Duodenal mucosa (tissue), 2 donors: ENCODE measurements at regions not wholly inside any gene's neighbourhood (a gene's known extent, or its start where the extent isn't known, plus 50 kb on each side); places are given as distances from the start of the nearest gene placed in this dataset.

Experiments
- H3K27ac ChIP-seq: one replicate; pipeline ENCODE4 v1.7.0; 2013; ENCODE audit warnings: low read depth, low read length
- H3K27me3 ChIP-seq, 2 donors: one replicate each; pipeline ENCODE4 v1.7.0; 2013; ENCODE audit warnings: low read length in 2 of 2, control low read depth in 1 of 2; ENCODE audit not compliant: insufficient read depth in 2 of 2, control insufficient read depth in 1 of 2
- H3K36me3 ChIP-seq, 2 donors: one replicate each; pipeline ENCODE4 v1.7.0; 2013; ENCODE audit warnings: low read length in 2 of 2, control low read depth in 1 of 2; ENCODE audit not compliant: insufficient read depth in 2 of 2, control insufficient read depth in 1 of 2
- H3K4me1 ChIP-seq, 2 donors: one replicate each; pipeline ENCODE4 v1.7.0; 2013; ENCODE audit warnings: low read length in 2 of 2, control low read depth in 1 of 2; ENCODE audit not compliant: insufficient read depth in 2 of 2, control insufficient read depth in 1 of 2
- H3K4me3 ChIP-seq, 2 donors: one replicate each; pipeline ENCODE4 v1.7.0; 2013; ENCODE audit warnings: low read length in 2 of 2, low read depth in 1 of 2
- H3K9ac ChIP-seq, 2 donors: one replicate each; pipeline ENCODE4 v1.7.0; 2013; ENCODE audit warnings: low read length in 2 of 2, low read depth in 1 of 2
- H3K9me3 ChIP-seq, 2 donors: one replicate each; pipeline ENCODE4 v1.7.0; 2013; ENCODE audit warnings: low read length in 2 of 2, control low read depth in 1 of 2; ENCODE audit not compliant: control insufficient read depth in 1 of 2

GRCh38 chr2:59266453-59266852, 1025.3 kb upstream of the FANCL start:
- no peaks in the 10 kb centered on the region for H3K4me1 ChIP-seq
- H3K36me3 ChIP-seq, result no peaks in the 10 kb centered on the region
- H3K4me3 ChIP-seq, result no peak overlapping the region
- H3K9ac ChIP-seq, result no peak overlapping the region
- H3K27me3 ChIP-seq, result no peaks in the 10 kb centered on the region
- no peak overlapping the region for H3K27ac ChIP-seq
- H3K9me3 ChIP-seq, result no peaks in the 10 kb centered on the region

- no peak overlapping the region for H3K9ac ChIP-seq
- H3K4me3 ChIP-seq, result no peak overlapping the region
- no peak overlapping the region for H3K27ac ChIP-seq
- no peaks in the 10 kb centered on the region for H3K27me3 ChIP-seq
- no peaks in the 10 kb centered on the region for H3K9me3 ChIP-seq
- H3K36me3 ChIP-seq, result no peaks in the 10 kb centered on the region
- H3K4me1 ChIP-seq, result no peaks in the 10 kb centered on the region
Measured at GRCh38 chr2:59259913-59260312, 1018.8 kb upstream of the FANCL start.

DNA sequence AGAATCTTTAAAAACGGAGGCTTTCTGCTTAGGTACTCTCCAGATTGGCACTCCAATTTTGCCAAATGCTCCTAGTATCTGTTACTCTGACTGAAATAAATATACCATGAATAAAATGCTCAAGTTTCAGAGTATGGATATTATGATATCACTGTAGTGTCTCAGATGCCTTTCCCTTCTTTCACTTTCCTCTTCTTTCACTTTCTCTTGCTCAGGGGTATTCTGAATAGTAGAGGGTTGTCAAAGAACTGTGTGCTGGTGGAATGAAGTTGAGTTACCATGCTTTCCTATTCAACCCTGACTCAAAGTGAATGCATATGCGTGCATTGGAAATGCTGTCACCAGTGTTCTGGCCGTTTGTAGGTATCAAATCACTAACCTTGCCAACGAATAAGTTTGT, 1015.2 kb upstream of the FANCL start:
- Histone ChIP-seq H3K4me1 (no peaks in the 10 kb centered on the region), H3K36me3 (no peaks in the 10 kb centered on the region), H3K9ac (no peak overlapping the region), H3K27me3 (no peaks in the 10 kb centered on the region), H3K27ac (no peak overlapping the region), H3K4me3 (no peak overlapping the region), H3K9me3 (no peaks in the 10 kb centered on the region)

DNA sequence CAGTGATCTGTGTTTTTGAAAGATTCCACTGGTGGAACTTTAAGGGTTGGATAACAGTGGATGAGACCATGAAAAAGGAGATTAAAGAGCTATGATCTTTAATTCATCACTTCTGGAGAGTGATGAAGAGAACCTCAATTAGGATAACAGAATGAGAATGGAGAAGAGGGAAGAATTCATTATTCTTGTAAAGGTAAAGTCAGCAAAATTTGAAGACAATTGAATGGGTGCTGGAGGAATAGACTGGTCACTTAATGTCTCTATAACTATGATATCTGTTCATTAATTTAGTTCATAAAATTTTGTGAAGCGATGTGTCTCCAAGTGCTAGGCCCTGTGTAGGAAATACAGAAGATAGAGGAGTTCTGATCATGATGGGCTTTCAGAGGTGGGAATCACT, 1013.2 kb upstream of the FANCL start:
- H3K9ac ChIP-seq, result no peak overlapping the region
- peaks cover 0 to 5% of the 10 kb centered on the region in 2 donors for H3K27me3 ChIP-seq
- H3K9me3 ChIP-seq, result no peaks in the 10 kb centered on the region
- H3K36me3 ChIP-seq, result no peaks in the 10 kb centered on the region
- no peak overlapping the region for H3K27ac ChIP-seq
- no peaks in the 10 kb centered on the region for H3K4me1 ChIP-seq
- no peak overlapping the region for H3K4me3 ChIP-seq

DNA sequence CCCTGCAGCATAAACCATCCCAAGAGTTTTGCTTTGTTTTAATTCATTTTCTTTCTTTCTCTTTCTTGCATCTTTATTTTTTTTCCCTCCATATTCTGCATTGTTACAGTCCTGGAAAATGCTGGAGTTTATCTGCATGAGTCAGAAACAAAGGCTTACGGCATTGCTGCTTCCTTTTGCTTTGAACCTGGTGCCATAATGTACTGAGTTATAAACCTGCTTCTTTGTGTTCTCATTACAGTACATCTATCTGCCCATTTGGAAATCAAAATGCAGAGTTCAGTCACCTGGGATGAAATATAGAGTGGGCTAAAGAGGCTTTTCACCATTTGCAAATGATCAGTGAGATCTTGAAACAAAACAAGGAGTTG, 1009.2 kb upstream of the FANCL start:
- no peak overlapping the region for H3K4me3 ChIP-seq
- no peak overlapping the region for H3K9ac ChIP-seq
- H3K27ac ChIP-seq, result no peak overlapping the region
- H3K4me1 ChIP-seq, result no peaks in the 10 kb centered on the region
- H3K9me3 ChIP-seq, result no peaks in the 10 kb centered on the region
- peaks cover 0 to 5% of the 10 kb centered on the region in 2 donors for H3K27me3 ChIP-seq
- H3K36me3 ChIP-seq, result no peaks in the 10 kb centered on the region

DNA sequence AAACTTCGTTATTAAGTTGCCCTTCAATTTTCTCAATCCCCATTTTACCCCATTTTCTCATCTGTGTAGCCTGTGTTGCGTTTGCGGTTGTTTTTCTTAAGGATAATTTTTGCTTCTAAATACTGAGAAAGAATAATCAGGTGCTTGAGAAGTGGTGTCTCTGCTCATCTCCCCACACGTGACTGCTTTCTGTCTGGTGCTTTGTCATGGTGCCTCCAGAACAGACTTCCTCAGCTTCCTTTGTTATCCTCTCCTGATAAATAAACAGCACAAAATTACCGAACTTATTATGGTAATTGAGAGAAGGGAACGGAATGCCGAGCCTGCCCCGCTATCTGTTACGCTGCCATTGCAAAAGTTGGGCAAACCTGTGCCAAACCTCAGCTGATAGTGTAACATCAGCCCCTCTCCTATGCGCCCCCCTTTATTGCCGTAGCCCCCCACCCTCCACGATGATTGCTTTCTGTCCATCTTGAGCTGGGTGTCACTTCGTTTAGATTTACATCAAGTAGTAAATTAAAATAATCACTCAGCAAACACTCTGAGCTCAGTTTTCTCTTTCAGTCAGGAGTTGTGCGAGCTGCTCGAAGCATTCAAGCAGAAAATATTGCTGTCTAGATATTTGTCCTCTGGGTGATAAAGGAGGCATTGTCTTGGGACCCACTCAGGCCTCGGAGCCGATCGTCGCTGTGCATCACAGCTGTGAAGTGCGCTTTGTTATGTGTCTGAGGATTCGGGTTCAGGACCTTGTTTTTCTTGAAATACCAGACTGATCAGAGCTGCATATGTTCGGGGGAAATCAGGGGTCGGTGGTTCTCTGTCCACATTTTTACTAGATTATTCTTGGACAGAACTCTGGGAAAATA, 1008.5 kb upstream of the FANCL start:
- Histone ChIP-seq H3K27ac (no peak overlapping the region), H3K9me3 (no peaks in the 10 kb centered on the region), H3K4me1 (no peaks in the 10 kb centered on the region), H3K4me3 (no peak overlapping the region), H3K9ac (no peak overlapping the region), H3K27me3 (peaks cover 0 to 5% of the 10 kb centered on the region in 2 donors), H3K36me3 (no peaks in the 10 kb centered on the region)

- H3K36me3 ChIP-seq, result no peaks in the 10 kb centered on the region
- H3K4me1 ChIP-seq, result no peaks in the 10 kb centered on the region
- H3K4me3 ChIP-seq, result no peak overlapping the region
Measured at GRCh38 chr2:59239146-59239545, 998.0 kb upstream of the FANCL start.

GRCh38 chr2:59237311-59237710, 996.2 kb upstream of the FANCL start:
- Histone ChIP-seq H3K4me1 (no peaks in the 10 kb centered on the region), H3K36me3 (no peaks in the 10 kb centered on the region), H3K27me3 (peaks cover 0 to 3% of the 10 kb centered on the region in 2 donors), H3K4me3 (no peak overlapping the region), H3K9me3 (no peaks in the 10 kb centered on the region), H3K27ac (no peak overlapping the region), H3K9ac (no peak overlapping the region)

More at GRCh38 chr2:59239146-59239545, 998.0 kb upstream of the FANCL start:
- no peak overlapping the region for H3K27ac ChIP-seq
- H3K27me3 ChIP-seq, result peaks cover 0 to 3% of the 10 kb centered on the region in 2 donors
- H3K9ac ChIP-seq, result no peak overlapping the region
- no peaks in the 10 kb centered on the region for H3K9me3 ChIP-seq

DNA sequence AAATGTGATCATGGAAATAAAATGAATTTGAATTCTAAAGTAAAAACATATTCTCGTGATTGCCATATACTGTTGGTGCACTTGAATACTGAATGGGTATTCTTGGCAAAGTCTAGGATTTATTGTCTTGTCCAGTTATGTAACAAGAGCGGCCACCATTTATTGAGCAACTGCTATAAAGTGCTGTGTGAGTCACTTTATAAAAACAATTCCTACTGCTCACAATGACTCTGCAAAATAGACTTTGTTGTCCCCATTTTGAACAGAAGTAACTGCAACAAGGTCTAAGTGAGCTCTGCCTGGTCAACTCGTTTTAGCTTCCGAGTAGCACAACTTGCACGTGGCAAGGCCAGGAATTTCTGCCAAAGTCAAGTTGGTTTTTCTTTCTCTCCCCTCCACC, 995.6 kb upstream of the FANCL start:
- H3K27ac ChIP-seq, result no peak overlapping the region
- no peaks in the 10 kb centered on the region for H3K36me3 ChIP-seq
- no peak overlapping the region for H3K4me3 ChIP-seq
- H3K4me1 ChIP-seq, result no peaks in the 10 kb centered on the region
- no peaks in the 10 kb centered on the region for H3K9me3 ChIP-seq
- H3K27me3 ChIP-seq, result peaks cover 0 to 3% of the 10 kb centered on the region in 2 donors
- no peak overlapping the region for H3K9ac ChIP-seq

GRCh38 chr2:59233920-59234319, 992.8 kb upstream of the FANCL start:
- H3K4me1 ChIP-seq, result no peaks in the 10 kb centered on the region
- no peak overlapping the region for H3K4me3 ChIP-seq
- H3K36me3 ChIP-seq, result no peaks in the 10 kb centered on the region
- H3K9me3 ChIP-seq, result no peaks in the 10 kb centered on the region
- H3K27ac ChIP-seq, result no peak overlapping the region
- no peaks in the 10 kb centered on the region for H3K27me3 ChIP-seq
- no peak overlapping the region for H3K9ac ChIP-seq
